SK-N-SH treated with all-trans-retinoic acid at 6 μM for 48 hours (cell line): ENCODE measurements at regions not wholly inside any gene's neighbourhood (a gene's known extent, or its start where the extent isn't known, plus 50 kb on each side); places are given as distances from the start of the nearest gene placed in this dataset.

Experiments
- ATAC-seq: fragments of 200-7000 bp; cut with Tn5 transposase; 3 replicates; pipeline ENCODE4 v1.9.1; 2020; ENCODE audit warnings: mild to moderate bottlenecking, moderate library complexity
- ARNTL ChIP-seq: fragments of 450-650 bp; formaldehyde crosslinking; IDR thresholded peaks from 2 replicates; pipeline ENCODE4 v1.5.0; 2020; ENCODE audit warnings: low read depth, mild to moderate bottlenecking, moderate library complexity, borderline replicate concordance
- BACH2 ChIP-seq: fragments of 250-450 bp; sonication (Bioruptor Pico); IDR thresholded peaks from 2 replicates; pipeline ENCODE4 v1.9.0; 2021; ENCODE audit warnings: mild to moderate bottlenecking, borderline replicate concordance
- ESRRG ChIP-seq: fragments of 250-450 bp; sonication (Bioruptor Pico); IDR thresholded peaks from 2 replicates; pipeline ENCODE4 v1.6.1; 2021; ENCODE audit warnings: mild to moderate bottlenecking
- GLIS3 ChIP-seq: fragments of 250-450 bp; sonication (Bioruptor Pico); IDR thresholded peaks from 2 replicates; pipeline ENCODE4 v1.5.0; 2020; ENCODE audit warnings: mild to moderate bottlenecking, moderate library complexity
- ISL1 ChIP-seq: fragments of 250-450 bp; sonication (Bioruptor Pico); IDR thresholded peaks from 2 replicates; pipeline ENCODE4 v2.1.2; 2022; ENCODE audit warnings: mild to moderate bottlenecking, moderate library complexity
- OSR1 ChIP-seq: fragments of 250-450 bp; sonication (Bioruptor Pico); IDR thresholded peaks from 2 replicates; pipeline ENCODE4 v1.8.0; 2022; ENCODE audit warnings: moderate library complexity, mild to moderate bottlenecking, inconsistent platforms
- PPARA ChIP-seq: fragments of 250-450 bp; sonication (Bioruptor Pico); IDR thresholded peaks from 2 replicates; pipeline ENCODE4 v1.5.0; 2020; ENCODE audit warnings: mild to moderate bottlenecking, borderline replicate concordance
- RARB ChIP-seq: fragments of 250-450 bp; sonication (Bioruptor Pico); IDR thresholded peaks from 2 replicates; pipeline ENCODE4 v1.8.0; 2021; ENCODE audit warnings: mild to moderate bottlenecking, moderate library complexity
- SNAI2 ChIP-seq: fragments of 250-450 bp; sonication (Bioruptor Pico); IDR thresholded peaks from 2 replicates; pipeline ENCODE4 v1.5.0; 2020; ENCODE audit warnings: mild to moderate bottlenecking, moderate library complexity
- TCF4 ChIP-seq: fragments of 250-450 bp; sonication (Bioruptor Pico); IDR thresholded peaks from 2 replicates; pipeline ENCODE4 v1.8.0; 2021; ENCODE audit warnings: mild to moderate bottlenecking, moderate library complexity, borderline replicate concordance
- TOX ChIP-seq: fragments of 250-450 bp; sonication (Bioruptor Pico); IDR thresholded peaks from 2 replicates; pipeline ENCODE4 v1.8.0; 2021; ENCODE audit warnings: mild to moderate bottlenecking, moderate library complexity, borderline replicate concordance
- ZC3H10 ChIP-seq: fragments of 250-450 bp; sonication (Bioruptor Pico); IDR thresholded peaks from 2 replicates; pipeline ENCODE4 v1.5.1; 2021; ENCODE audit warnings: mild to moderate bottlenecking, moderate library complexity
- ZFP3 ChIP-seq: fragments of 250-450 bp; sonication (Bioruptor Pico); IDR thresholded peaks from 2 replicates; pipeline ENCODE4 v1.5.0; 2020; ENCODE audit warnings: mild to moderate bottlenecking, moderate library complexity
- ZFP30 ChIP-seq: fragments of 450-650 bp; formaldehyde crosslinking; IDR thresholded peaks from 2 replicates; pipeline ENCODE4 v1.5.0; 2022; ENCODE audit warnings: mild to moderate bottlenecking, moderate library complexity
- ZNF565 ChIP-seq: fragments of 450-650 bp; formaldehyde crosslinking; conservative IDR thresholded peaks from 2 replicates; pipeline ENCODE4 v1.5.0; 2020; ENCODE audit warnings: low read depth, mild to moderate bottlenecking, moderate library complexity
- ZNF70 ChIP-seq: fragments of 450-650 bp; formaldehyde crosslinking; IDR thresholded peaks from 2 replicates; pipeline ENCODE4 v1.5.0; 2020; ENCODE audit warnings: mild to moderate bottlenecking, moderate library complexity
- ZNF8 ChIP-seq: fragments of 450-650 bp; formaldehyde crosslinking; IDR thresholded peaks from 2 replicates; pipeline ENCODE4 v1.5.0; 2020; ENCODE audit warnings: mild to moderate bottlenecking, moderate library complexity
- TF ChIP-seq, protein P1 (sequence below): fragments of 250-450 bp; sonication (Bioruptor Pico); IDR thresholded peaks from 2 replicates; pipeline ENCODE4 v1.5.1; 2021; ENCODE audit warnings: mild to moderate bottlenecking, moderate library complexity
- TF ChIP-seq, protein P2 (sequence below): fragments of 250-450 bp; sonication (Bioruptor Pico); IDR thresholded peaks from 2 replicates; pipeline ENCODE4 v1.5.1; 2020; ENCODE audit warnings: low read depth, mild to moderate bottlenecking, moderate library complexity
- TF ChIP-seq, protein P3 (sequence below): fragments of 250-450 bp; sonication (Bioruptor Pico); IDR thresholded peaks from 2 replicates; pipeline ENCODE4 v1.8.0; 2020; ENCODE audit warnings: mild to moderate bottlenecking, moderate library complexity, borderline replicate concordance
- TF ChIP-seq, protein P4 (sequence below): fragments of 250-450 bp; sonication (Bioruptor Pico); IDR thresholded peaks from 2 replicates; pipeline ENCODE4 v1.5.0; 2020; ENCODE audit warnings: mild to moderate bottlenecking, moderate library complexity
- TF ChIP-seq, protein P5 (sequence below): fragments of 250-450 bp; sonication (Bioruptor Pico); IDR thresholded peaks from 2 replicates; pipeline ENCODE4 v1.8.0; 2021; ENCODE audit warnings: low read depth, mild to moderate bottlenecking, moderate library complexity, borderline replicate concordance

DNA sequence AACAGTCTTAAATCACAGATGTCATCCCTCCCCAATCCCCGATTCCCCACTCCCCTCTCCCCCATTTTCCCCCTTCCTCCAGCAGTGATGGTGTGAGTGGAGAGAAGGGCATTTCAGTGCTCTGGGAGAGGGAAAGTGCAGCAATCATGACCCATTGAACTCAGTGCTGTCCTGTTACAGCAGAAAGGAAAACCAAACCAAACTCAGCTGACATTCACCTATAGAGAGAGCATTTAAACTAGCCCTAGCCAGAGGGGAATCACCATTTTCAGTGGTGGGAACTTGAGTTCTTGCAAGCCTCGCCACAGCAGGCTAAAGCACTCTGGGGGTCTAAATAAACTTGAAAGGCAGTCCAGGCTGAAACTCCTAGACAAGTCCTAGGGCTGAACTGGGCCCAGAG, 129.9 kb upstream of the COL21A1 start:
- TF ChIP-seq ZNF70 (CRISPR knock-in tag) (no peak), ZFP3 (no peak), ZFP30 (no peak), ZNF565 (CRISPR knock-in tag) (no peak), TCF4 (CRISPR knock-in tag) (no peak), GLIS3 (CRISPR knock-in tag) (no peak), RARB (CRISPR knock-in tag) (no peak), PPARA (no peak), ARNTL (no peak), ESRRG (CRISPR knock-in tag) (no peak), ISL1 (no peak), SNAI2 (no peak), ZNF8 (no peak), TOX (CRISPR knock-in tag) (no peak), ZC3H10 (CRISPR knock-in tag) (no peak), OSR1 (CRISPR knock-in tag) (no peak)
- TF ChIP-seq, protein P1, sequence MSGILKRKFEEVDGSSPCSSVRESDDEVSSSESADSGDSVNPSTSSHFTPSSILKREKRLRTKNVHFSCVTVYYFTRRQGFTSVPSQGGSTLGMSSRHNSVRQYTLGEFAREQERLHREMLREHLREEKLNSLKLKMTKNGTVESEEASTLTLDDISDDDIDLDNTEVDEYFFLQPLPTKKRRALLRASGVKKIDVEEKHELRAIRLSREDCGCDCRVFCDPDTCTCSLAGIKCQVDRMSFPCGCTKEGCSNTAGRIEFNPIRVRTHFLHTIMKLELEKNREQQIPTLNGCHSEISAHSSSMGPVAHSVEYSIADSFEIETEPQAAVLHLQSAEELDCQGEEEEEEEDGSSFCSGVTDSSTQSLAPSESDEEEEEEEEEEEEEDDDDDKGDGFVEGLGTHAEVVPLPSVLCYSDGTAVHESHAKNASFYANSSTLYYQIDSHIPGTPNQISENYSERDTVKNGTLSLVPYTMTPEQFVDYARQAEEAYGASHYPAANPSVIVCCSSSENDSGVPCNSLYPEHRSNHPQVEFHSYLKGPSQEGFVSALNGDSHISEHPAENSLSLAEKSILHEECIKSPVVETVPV (CRISPR knock-in tag), result no peak
- TF ChIP-seq, protein P2, sequence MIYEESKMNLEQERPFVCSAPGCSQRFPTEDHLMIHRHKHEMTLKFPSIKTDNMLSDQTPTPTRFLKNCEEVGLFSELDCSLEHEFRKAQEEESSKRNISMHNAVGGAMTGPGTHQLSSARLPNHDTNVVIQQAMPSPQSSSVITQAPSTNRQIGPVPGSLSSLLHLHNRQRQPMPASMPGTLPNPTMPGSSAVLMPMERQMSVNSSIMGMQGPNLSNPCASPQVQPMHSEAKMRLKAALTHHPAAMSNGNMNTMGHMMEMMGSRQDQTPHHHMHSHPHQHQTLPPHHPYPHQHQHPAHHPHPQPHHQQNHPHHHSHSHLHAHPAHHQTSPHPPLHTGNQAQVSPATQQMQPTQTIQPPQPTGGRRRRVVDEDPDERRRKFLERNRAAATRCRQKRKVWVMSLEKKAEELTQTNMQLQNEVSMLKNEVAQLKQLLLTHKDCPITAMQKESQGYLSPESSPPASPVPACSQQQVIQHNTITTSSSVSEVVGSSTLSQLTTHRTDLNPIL (CRISPR knock-in tag), result no peak
- TF ChIP-seq, protein P3, sequence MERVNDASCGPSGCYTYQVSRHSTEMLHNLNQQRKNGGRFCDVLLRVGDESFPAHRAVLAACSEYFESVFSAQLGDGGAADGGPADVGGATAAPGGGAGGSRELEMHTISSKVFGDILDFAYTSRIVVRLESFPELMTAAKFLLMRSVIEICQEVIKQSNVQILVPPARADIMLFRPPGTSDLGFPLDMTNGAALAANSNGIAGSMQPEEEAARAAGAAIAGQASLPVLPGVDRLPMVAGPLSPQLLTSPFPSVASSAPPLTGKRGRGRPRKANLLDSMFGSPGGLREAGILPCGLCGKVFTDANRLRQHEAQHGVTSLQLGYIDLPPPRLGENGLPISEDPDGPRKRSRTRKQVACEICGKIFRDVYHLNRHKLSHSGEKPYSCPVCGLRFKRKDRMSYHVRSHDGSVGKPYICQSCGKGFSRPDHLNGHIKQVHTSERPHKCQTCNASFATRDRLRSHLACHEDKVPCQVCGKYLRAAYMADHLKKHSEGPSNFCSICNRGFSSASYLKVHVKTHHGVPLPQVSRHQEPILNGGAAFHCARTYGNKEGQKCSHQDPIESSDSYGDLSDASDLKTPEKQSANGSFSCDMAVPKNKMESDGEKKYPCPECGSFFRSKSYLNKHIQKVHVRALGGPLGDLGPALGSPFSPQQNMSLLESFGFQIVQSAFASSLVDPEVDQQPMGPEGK, result no peak
- TF ChIP-seq, protein P4, sequence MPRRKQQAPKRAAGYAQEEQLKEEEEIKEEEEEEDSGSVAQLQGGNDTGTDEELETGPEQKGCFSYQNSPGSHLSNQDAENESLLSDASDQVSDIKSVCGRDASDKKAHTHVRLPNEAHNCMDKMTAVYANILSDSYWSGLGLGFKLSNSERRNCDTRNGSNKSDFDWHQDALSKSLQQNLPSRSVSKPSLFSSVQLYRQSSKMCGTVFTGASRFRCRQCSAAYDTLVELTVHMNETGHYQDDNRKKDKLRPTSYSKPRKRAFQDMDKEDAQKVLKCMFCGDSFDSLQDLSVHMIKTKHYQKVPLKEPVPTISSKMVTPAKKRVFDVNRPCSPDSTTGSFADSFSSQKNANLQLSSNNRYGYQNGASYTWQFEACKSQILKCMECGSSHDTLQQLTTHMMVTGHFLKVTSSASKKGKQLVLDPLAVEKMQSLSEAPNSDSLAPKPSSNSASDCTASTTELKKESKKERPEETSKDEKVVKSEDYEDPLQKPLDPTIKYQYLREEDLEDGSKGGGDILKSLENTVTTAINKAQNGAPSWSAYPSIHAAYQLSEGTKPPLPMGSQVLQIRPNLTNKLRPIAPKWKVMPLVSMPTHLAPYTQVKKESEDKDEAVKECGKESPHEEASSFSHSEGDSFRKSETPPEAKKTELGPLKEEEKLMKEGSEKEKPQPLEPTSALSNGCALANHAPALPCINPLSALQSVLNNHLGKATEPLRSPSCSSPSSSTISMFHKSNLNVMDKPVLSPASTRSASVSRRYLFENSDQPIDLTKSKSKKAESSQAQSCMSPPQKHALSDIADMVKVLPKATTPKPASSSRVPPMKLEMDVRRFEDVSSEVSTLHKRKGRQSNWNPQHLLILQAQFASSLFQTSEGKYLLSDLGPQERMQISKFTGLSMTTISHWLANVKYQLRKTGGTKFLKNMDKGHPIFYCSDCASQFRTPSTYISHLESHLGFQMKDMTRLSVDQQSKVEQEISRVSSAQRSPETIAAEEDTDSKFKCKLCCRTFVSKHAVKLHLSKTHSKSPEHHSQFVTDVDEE, result no peak
- no peak for ATAC-seq

DNA sequence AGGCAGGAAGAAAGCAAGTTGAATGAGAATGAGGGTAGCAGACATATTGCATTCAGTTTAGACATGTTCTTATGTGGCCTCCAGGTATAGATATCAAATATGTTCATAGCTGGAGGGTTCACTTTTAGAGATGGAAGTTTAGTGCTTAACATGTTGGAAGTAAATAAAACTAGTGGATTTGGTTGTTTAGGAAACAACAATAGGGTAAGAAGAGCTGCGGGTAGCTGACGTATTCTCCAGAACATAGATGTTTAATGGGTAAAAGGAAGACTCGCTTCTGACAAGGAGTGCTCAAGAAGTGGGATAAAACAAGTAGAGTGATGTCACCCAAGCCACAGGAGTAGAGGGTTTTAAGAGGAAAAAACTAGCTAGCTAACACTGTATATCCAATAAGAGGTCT, 128.4 kb upstream of the COL21A1 start:
- ATAC-seq, result no peak
- TF ChIP-seq ZNF8 (no peak), GLIS3 (CRISPR knock-in tag) (no peak), ARNTL (no peak), ZFP30 (no peak), TOX (CRISPR knock-in tag) (no peak), BACH2 (CRISPR knock-in tag) (no peak)
- TF ChIP-seq, protein P5, sequence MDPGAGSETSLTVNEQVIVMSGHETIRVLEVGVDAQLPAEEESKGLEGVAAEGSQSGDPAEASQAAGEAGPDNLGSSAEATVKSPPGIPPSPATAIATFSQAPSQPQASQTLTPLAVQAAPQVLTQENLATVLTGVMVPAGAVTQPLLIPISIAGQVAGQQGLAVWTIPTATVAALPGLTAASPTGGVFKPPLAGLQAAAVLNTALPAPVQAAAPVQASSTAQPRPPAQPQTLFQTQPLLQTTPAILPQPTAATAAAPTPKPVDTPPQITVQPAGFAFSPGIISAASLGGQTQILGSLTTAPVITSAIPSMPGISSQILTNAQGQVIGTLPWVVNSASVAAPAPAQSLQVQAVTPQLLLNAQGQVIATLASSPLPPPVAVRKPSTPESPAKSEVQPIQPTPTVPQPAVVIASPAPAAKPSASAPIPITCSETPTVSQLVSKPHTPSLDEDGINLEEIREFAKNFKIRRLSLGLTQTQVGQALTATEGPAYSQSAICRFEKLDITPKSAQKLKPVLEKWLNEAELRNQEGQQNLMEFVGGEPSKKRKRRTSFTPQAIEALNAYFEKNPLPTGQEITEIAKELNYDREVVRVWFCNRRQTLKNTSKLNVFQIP (CRISPR knock-in tag), result no peak

DNA sequence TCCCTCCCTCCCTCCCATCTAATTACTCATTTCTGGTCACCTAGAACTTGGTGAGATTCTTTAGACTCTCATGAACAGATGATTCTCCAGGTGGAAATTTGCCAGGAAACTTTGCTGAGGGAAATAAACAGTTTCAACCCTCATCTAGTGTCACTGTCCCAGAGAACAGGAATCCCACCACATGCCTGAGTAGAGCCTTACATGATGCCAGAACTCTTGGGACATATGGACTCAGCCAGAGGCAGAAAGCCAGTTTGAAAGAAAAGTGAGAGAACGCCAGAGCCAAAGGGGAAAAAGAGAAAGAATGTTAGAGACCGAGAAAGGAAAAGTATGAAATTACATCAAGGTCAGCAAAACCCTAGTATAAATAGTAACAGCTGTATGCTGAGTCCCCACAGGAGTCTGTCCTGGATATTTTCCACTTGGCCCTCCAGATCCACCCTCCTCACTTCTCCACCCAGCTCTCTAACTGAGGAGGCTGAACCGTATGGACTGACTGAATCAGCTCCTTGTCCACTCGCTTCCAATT, 127.5 kb upstream of the COL21A1 start:
- peak; percentile 37 for ATAC-seq
- TF ChIP-seq OSR1 (CRISPR knock-in tag) (no peak), ZNF565 (CRISPR knock-in tag) (no peak), ZNF70 (CRISPR knock-in tag) (no peak), BACH2 (CRISPR knock-in tag) (no peak), ZFP3 (no peak), GLIS3 (CRISPR knock-in tag) (no peak), ESRRG (CRISPR knock-in tag) (no peak), ZFP30 (no peak), TCF4 (CRISPR knock-in tag) (no peak)
- TF ChIP-seq, protein P1 (CRISPR knock-in tag), result no peak
- TF ChIP-seq, protein P2 (CRISPR knock-in tag), result no peak
- TF ChIP-seq, protein P4, result no peak
